Activated CD8-positive, alpha-beta memory T cell treated with anti-CD3 and anti-CD28 coated beads, Interleukin-2, amount 50 U/mL, for 24 hours (primary cell): ENCODE measurements at regions not wholly inside any gene's neighbourhood (a gene's known extent, or its start where the extent isn't known, plus 50 kb on each side); places are given as distances from the start of the nearest gene placed in this dataset.
"Not testable (repeated sequence)": the region's sequence is repeated elsewhere in the genome, so short reads cannot be mapped to it uniquely, and the experiment has no call there.

ENCODE experiments used
- DNase-seq: peaks from one replicate; pipeline ENCODE4 v3.0.0-alpha.2; 2020; ENCODE audit errors: extremely low read depth

- DNase-seq: no peak
These were observed 267.9 kb upstream of the NPSR1 start for GRCh38 chr7:34390103-34390502.

GRCh38 chr7:34392972-34393371, 265.0 kb upstream of the NPSR1 start:
- no peak for DNase-seq

DNA sequence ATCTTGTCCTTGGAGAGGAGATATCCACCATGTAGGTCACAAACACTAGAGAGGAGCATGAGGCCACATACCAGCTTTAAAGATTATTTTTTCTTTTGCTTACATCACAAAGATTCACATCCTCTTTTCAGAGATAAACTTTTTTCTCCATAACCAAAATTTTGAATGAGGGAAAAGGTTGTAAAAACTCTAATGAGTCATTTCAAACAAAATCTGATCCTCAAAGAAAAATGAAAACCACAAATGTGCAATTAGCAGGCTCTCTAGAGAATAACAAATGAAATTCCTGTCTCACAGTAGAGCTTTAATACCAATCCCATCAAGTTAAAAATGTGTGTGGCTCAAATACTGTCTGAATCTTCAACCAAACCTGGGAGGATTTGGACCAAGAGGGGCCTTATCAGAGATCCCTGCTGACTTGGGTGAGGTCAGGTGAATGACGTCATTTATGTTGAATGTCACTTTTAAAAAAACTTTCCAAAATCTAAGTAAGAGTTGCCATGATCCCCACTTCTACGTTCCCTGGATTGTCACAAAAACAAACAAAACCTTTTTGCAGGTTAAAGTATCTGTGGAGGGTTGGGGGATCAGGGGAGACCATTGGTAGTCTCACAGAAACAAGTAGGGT, 261.5 kb upstream of the NPSR1 start:
- DNase-seq: no peak

DNA sequence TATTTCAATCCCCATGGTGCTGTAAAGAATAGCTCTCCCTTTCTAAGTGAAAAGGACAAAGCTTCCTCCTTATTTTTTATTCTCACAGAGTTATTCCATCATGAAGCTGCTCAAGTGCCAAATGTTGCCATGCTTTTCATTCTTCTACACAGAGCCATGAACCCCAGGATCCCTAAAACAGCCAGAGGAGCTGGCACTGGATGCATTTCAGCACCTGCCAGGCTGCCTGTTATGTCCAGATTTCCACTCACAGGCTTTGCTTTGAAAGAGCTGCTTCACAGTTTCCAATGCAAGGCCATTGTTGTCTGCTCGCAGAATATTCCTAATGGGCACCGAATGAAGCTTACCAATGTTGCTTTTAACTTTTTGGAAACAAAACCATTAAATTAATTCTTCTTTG, 256.2 kb upstream of the NPSR1 start:
- no peak for DNase-seq

GRCh38 chr7:34406848-34407530, 251.0 kb upstream of the NPSR1 start:
- DNase-seq: no peak

- DNase-seq: no peak
These were observed 250.4 kb upstream of the NPSR1 start for GRCh38 chr7:34407586-34407985.

GRCh38 chr7:34417781-34418180, 240.2 kb upstream of the NPSR1 start:
- DNase-seq: no peak

- DNase-seq: no peak
These were observed 236.5 kb upstream of the NPSR1 start for GRCh38 chr7:34421526-34421925.

- DNase-seq: no peak
These were observed 232.8 kb upstream of the NPSR1 start for GRCh38 chr7:34425194-34425593.

DNA sequence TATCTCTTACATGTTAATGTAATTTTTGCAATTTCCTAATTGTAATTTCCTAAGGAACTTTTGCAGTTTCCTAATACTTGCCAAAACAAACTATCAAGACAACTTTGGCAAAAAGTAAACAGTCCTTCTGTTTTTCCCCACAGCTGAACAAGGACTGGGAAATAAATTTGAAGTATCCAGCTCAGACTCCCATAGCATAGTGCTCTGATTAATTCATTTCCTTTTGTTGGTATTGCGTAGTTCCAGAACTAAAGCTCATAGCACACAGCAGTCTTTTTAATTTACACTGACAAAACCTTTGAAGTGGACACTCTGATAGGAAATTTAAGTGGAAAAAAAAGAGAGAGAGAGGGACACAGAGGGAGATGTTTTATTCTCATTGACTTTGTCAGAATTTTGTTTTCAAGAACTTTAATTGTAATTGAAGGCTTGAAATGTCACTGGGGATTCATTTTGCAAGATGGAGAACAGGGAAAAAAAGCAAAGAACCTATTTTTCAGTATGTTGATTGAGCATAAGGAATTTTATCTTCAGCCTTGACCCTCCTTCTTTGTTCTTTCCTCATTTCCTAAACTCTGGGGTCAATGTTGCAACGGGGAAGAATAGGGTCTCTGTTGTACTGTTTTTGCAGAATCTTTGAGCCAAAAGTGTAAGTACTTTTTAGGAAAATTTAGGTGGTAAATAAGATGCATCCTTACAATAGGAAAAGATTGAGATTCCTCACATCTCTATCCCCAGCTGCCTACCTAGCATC, 232.2 kb upstream of the NPSR1 start:
- no peak for DNase-seq

- no peak for DNase-seq
These were observed 227.6 kb upstream of the NPSR1 start for GRCh38 chr7:34430456-34430855.

DNA sequence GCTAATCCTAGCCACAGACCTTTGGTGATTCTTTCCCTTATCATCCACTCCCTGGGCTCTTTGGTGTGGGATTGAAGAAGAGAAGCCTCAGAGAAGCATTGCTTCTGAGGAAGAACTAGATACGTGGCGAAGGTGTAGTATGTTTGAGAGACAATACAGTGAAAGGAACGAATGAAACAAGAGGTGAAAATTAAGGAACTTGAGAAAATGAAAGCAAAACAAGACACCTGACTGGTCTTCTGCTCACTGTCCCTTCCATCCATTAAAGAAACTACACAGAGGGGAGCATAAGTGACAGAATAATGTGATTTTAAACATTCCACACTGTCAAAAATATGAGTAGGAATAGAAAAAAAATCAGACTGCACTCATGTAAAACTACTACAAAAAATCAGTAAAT, 219.6 kb upstream of the NPSR1 start:
- no peak for DNase-seq

DNA sequence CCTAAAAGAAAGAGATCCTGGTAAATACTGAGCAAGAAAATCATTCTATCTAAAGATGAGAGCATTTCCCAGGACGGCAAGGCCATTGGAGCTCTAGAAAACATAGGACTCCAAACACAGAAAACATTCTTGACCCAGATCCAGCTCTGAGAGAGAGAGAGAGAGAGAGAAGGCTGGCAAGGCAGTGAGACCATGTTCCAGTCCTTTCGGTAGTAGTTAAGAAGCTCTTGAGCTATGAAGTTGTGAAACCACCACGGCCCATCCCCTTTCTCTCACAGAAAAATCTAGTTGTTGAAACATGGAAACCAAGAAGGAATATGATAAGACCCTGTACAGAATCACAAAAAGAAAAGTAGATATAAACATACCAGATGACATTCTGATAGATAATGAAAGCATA, 212.4 kb upstream of the NPSR1 start:
- no peak for DNase-seq

GRCh38 chr7:34448531-34448930, 209.5 kb upstream of the NPSR1 start:
- not testable (repeated sequence) for DNase-seq

DNA sequence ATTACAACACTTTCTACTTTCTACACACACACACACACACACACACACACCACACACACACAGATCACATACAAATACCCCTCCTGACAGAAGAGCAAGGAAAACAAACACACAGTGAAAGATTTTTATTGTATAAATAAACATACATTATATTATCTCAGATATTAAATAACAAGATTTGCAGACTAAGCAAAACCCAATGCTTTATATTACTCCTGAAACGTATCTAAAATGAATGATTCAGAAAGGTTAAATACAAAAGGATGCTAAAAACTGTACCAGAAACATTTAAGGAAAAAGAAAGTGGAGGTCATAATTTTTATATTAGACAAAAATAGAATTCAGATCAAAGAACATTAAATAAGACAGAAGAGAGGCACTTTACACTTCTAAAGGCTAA, 208.3 kb upstream of the NPSR1 start:
- DNase-seq: no peak

DNA sequence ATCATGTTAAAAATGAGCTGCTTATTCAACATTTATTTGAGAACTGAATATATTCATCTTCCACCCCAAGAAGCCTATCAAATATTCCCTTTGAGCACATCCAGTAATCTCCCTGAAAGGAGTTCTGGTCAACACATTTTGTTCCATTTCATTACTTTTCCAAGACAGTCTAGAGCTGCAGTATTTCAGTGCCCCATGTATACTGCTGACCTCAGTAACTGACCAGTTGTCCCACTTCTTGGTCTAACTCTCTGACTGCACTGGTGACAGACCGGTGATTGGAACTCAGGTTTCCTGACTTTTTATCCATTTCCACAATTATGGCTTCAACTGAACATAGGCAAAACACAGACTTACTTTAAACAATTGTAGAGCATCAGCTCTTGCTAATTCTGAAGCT, 206.8 kb upstream of the NPSR1 start:
- no peak for DNase-seq

- no peak for DNase-seq
These were observed 206.1 kb upstream of the NPSR1 start for GRCh38 chr7:34451923-34452322.

DNA sequence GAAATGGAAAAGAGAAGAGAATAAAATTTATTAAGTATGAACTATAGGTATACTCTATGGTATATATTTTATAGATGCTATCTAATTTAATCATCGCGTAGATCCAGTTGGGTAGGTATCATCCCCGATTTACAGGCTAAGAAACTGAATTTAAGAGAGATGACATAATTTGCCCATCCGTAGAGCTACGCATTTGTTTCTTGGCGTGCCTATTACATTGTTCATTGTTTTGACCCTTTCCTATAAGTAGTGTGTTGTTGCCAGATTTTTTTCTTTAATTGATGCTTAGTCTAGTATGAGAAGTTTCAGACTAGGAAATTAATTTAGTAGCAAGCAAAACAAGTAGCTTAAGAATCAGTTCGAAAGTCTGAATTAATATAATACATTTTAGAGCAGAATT, 205.7 kb upstream of the NPSR1 start:
- no peak for DNase-seq

DNA sequence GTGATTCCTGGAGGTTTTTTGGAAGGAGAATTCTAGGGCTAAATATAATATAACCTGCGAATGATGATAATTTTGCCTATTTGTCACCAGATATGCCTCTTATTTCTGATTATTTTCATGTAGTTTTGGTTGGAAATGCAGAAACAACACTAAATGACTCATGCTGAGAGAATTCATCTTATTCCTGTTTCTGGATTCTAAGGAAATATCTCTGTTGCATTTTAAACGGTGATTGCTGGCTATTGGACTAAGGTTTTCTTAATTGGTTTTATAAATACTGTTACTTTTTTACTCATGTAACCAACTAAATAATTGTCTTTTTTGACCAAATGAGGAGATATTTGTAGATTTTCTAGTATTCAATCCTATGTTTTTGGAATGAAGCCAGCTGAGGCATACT, 204.9 kb upstream of the NPSR1 start:
- no peak for DNase-seq

DNA sequence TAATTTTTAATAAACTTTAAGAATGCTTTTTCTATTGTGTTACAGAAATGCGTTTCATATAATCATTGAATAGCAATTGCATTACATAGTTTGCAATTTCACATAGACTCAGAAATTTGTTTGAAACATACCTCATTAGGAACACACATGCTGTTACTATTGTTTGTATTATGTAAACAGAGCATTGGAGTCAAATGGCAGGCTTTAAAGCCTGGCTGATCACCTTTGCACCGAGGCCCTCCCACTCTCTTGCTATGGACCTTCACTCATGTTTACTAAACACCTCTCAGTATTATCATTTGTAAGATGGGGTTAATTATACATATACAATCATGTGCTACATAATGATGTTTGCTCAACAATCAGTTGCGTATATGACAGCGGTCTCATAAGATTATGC, 203.6 kb upstream of the NPSR1 start:
- no peak for DNase-seq

GRCh38 chr7:34457329-34457728, 200.7 kb upstream of the NPSR1 start:
- DNase-seq: no peak

DNA sequence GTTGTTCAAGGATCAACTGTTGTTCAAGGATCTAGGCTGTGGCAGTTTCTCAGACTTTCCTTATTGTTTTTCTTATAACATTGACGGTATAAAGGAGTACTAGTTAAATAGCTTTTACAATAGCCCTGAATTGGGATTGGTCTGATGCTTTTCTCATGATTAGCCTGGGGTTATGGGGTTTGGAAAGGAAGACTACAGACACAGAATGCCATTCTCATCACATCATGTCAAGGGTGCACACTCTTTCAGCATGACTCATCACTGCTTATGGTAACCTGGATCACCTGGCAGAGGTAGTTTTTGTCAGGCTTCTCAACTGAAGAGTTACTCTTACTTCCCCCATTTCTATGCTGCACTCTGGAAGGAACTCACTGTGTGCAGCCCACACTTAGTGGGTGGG, 194.2 kb upstream of the NPSR1 start:
- DNase-seq: no peak

DNA sequence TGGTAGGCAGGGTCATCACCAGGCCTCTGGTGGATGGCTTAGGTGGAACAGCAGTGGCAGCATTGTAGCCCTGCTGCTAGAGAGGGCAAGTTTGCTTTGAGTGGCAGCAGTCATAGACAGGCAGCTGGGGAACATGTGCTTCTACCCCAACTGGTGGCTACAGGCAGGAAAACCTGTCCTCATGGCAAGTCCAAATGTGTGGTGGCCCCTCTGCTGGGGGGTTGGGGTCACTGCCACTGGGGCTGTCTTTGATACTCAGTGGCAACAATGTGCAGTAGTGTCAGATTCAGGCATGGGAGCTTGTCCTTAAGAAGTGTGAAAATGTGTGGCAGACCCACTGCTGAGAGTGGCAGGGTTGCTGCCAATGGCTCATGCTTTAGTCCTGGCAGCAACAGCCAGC, 186.2 kb upstream of the NPSR1 start:
- no peak for DNase-seq
